Mesothelial cell of epicardium (in vitro differentiated cells): ENCODE measurements at regions not wholly inside any gene's neighbourhood (a gene's known extent, or its start where the extent isn't known, plus 50 kb on each side); places are given as distances from the start of the nearest gene placed in this dataset.
A peak's percentile ranks its signal among the peaks of the same experiment; 100 is the strongest.

Experiments
- DNase-seq, 2 experiments: peaks; one replicate each; pipeline ENCODE4 v3.0.0; 2021; ENCODE audit warnings: low spot score in 2 of 2; ENCODE audit not compliant: unreplicated experiment in 2 of 2
- H3K27ac Mint-ChIP-seq: 2 replicates; pipeline ENCODE4 v1.8.0; 2021; ENCODE audit warnings: mixed read lengths
- H3K27me3 Mint-ChIP-seq: 2 replicates; pipeline ENCODE4 v1.8.0; 2021; ENCODE audit warnings: low read depth, mixed read lengths
- H3K36me3 Mint-ChIP-seq: 2 replicates; pipeline ENCODE4 v1.8.0; 2021; ENCODE audit warnings: mixed read lengths
- H3K4me1 Mint-ChIP-seq: 2 replicates; pipeline ENCODE4 v1.8.0; 2021; ENCODE audit warnings: mixed read lengths
- H3K4me3 Mint-ChIP-seq: 2 replicates; pipeline ENCODE4 v1.8.0; 2021; ENCODE audit warnings: mild to moderate bottlenecking, moderate library complexity, mixed read lengths
- H3K9me3 Mint-ChIP-seq: 2 replicates; pipeline ENCODE4 v1.8.0; 2021; ENCODE audit warnings: mixed read lengths
- TF ChIP-seq, protein P1 (sequence below): fragments of 200-600 bp; sonication (generic); IDR thresholded peaks from one replicate; pipeline ENCODE4 v1.5.0; 2021; ENCODE audit warnings: antibody characterized with exemption; ENCODE audit not compliant: unreplicated experiment

DNA sequence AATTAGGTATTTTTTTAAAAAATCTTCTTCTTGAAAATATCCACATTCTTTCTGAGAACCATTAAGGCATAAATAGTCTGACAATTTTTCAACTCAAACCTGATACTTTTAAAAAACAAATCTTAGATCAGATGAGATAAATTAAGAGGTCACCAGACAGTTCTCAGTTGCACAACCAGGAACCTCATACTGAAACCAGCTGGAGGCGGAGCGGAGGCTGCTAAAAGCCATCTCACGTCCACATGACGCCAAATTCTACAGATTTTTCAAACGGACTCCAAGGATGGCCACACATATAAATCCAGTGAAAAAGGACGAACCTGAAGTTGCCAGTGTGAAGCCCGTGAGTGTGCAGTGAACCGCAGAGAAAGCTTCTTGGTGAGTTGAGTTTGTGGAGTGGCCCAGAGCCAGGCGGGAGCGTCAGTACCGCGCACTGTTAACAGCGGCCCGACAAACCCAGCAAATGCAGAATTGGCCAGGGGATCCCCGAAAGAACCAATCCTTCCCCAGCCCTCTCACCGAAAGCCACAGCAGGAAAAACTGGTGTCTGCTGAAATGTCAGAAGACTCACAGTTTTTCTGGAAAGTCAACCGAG is 53.1 kb upstream of the BBS5 start:
- Mint-ChIP-seq H3K36me3 (no peaks in the 10 kb centered on the region), H3K27ac (no peak overlapping the region)
- TF ChIP-seq, protein P1, sequence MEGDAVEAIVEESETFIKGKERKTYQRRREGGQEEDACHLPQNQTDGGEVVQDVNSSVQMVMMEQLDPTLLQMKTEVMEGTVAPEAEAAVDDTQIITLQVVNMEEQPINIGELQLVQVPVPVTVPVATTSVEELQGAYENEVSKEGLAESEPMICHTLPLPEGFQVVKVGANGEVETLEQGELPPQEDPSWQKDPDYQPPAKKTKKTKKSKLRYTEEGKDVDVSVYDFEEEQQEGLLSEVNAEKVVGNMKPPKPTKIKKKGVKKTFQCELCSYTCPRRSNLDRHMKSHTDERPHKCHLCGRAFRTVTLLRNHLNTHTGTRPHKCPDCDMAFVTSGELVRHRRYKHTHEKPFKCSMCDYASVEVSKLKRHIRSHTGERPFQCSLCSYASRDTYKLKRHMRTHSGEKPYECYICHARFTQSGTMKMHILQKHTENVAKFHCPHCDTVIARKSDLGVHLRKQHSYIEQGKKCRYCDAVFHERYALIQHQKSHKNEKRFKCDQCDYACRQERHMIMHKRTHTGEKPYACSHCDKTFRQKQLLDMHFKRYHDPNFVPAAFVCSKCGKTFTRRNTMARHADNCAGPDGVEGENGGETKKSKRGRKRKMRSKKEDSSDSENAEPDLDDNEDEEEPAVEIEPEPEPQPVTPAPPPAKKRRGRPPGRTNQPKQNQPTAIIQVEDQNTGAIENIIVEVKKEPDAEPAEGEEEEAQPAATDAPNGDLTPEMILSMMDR, result no peak

DNA sequence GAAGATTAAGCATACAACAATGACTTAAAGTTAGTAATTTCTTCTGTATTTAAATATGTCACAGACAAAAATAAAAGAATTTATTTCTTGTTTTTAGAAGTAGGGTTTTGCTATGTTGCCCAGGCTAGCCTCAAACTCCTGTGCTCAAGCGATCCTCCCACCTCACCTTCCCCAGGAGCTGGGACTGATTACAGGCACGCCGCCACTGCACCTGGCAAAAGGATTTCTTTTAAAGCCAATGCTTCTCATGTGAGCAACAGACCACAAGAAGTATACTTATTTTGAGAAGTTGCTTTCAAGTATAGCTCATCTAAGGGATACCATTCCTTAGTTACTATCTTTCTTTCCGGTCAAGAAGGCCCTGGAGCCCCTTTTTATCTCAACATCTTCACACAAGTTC is 57.2 kb upstream of the BBS5 start:
- H3K9me3 Mint-ChIP-seq, result peaks cover under 1% of the 10 kb centered on the region
- H3K27ac Mint-ChIP-seq, result peak overlapping the region; percentile 69
- H3K4me3 Mint-ChIP-seq, result no peak overlapping the region
- peaks cover 8% of the 10 kb centered on the region for H3K4me1 Mint-ChIP-seq
- TF ChIP-seq, protein P1, result no peak
- no peak for DNase-seq
- no peaks in the 10 kb centered on the region for H3K36me3 Mint-ChIP-seq
- peaks cover 18% of the 10 kb centered on the region for H3K27me3 Mint-ChIP-seq

More for the DNA sequence above, 53.1 kb upstream of the BBS5 start:
- Mint-ChIP-seq H3K27me3 (peaks cover 6% of the 10 kb centered on the region), H3K9me3 (peaks cover 13% of the 10 kb centered on the region), H3K4me1 (peaks cover 8% of the 10 kb centered on the region), H3K4me3 (no peak overlapping the region)
- DNase-seq, result no peak

DNA sequence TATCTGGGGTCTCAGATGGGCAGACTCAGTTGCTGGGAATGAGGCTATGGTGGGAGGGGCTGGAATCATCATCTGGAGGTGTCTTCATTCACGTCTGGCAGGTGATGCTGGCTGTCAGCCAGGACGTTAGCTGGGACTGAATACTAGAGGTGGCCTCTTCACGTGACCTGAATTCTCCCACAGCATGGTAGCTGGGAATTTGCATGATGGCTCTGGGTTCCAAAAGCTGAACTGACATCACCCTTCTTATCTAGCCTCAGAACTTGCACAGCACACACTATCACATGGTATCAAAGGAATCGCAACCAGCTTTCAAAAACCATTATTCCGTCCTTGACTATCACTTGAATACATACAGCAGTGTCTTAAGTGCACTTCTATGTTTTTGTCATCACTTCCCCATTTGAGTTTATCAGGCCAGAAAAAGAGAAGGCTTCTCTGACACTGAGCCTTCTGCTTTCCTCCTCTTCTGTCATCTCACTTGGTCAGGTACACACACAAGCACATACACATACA is 53.0 kb upstream of the LRP2 start:
- no peak overlapping the region for H3K4me3 Mint-ChIP-seq
- no peaks in the 10 kb centered on the region for H3K9me3 Mint-ChIP-seq
- TF ChIP-seq, protein P1, result no peak
- no peaks in the 10 kb centered on the region for H3K4me1 Mint-ChIP-seq
- peaks cover 20% of the 10 kb centered on the region for H3K27me3 Mint-ChIP-seq
- no peak overlapping the region for H3K27ac Mint-ChIP-seq
- no peaks in the 10 kb centered on the region for H3K36me3 Mint-ChIP-seq
- no peak for DNase-seq
